CMK (cell line): ENCODE measurements at regions not wholly inside any gene's neighbourhood (a gene's known extent, or its start where the extent isn't known, plus 50 kb on each side); places are given as distances from the start of the nearest gene placed in this dataset.

Experiments
- DNase-seq: peaks from one replicate; pipeline ENCODE4 v3.0.0-alpha.2; 2010; ENCODE audit warnings: low read depth

GRCh38 chr2:83650161-83650560 lies 808.9 kb downstream of the SUCLG1 start:
- no peak for DNase-seq

- no peak for DNase-seq
Observed at GRCh38 chr2:83640506-83640905, 818.6 kb downstream of the SUCLG1 start.

GRCh38 chr2:83633423-83633822 lies 825.7 kb downstream of the SUCLG1 start:
- DNase-seq = no peak

GRCh38 chr2:83630351-83630750 lies 828.7 kb downstream of the SUCLG1 start:
- no peak for DNase-seq

- no peak for DNase-seq
Observed at GRCh38 chr2:83615511-83615910, 843.6 kb downstream of the SUCLG1 start.

- DNase-seq = no peak
Observed at GRCh38 chr2:83613178-83613577, 845.9 kb downstream of the SUCLG1 start.

DNA sequence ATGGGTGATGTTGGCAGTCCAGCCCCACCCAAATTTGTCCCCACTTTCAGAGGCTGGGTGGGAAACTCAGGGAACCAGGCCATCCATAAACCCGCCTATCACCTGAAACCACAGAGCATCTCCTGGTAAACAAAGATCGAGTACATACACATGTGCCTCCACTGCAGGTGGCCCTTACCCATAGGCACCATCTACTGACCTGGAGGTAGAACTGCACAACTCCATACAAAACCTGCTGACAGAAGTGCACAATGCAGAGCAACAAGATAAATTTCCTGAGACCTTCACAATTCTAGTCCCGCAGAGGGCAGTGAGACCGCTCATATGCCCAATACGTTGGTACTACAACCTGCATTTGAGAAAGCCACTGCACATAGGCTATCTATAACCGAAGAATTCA lies 856.3 kb downstream of the SUCLG1 start:
- no peak for DNase-seq

DNA sequence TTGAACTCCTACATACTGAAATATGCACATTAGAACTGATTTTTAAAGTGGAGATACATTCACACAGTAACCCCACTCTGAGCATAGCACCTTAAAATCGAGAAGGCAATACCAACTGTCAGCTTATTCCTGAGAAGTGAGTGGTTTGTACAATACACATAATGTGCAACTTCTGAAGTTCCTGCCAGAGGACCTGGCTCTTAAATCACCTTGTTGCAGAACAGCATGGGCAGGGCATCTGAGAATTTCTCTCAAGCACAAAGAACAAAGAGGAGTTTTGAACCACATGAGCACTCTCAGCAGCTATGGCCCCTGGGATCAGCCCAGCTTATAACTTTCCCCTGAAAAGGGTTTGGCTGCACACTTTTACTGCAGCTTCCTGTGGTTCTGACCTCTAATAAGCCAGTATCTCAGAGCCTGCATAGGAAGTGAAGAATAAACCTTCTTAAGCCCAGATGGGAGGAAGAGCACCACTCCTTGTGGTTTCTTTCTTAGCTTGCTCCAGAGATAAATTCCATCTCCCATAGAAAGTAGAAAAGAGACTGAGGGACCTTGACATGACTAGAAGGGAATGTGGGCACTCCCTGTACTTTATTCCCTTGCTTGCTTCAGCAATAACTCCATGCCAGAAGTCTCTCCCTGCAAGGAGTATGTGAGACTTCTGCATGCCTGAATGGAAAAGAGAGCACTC lies 862.3 kb downstream of the SUCLG1 start:
- no peak for DNase-seq

DNA sequence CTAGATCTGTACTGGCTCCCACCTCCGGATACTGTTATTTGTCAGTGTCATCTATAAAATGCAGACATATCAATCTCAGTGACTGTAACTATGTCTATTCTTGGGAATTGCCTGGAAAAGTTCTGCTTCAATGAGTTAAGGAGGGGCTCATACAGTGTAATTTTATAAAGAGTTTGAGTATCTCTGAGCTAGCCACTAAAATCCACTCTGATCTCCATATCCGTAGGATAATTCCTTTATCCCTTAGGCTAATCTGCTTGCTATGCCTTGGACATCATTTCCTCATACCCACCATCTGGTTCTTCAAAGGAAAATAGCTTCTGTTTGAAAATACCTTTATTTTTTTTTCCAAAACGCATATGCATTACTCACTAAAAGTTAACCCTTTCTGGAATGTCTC lies 863.2 kb downstream of the SUCLG1 start:
- no peak for DNase-seq

DNA sequence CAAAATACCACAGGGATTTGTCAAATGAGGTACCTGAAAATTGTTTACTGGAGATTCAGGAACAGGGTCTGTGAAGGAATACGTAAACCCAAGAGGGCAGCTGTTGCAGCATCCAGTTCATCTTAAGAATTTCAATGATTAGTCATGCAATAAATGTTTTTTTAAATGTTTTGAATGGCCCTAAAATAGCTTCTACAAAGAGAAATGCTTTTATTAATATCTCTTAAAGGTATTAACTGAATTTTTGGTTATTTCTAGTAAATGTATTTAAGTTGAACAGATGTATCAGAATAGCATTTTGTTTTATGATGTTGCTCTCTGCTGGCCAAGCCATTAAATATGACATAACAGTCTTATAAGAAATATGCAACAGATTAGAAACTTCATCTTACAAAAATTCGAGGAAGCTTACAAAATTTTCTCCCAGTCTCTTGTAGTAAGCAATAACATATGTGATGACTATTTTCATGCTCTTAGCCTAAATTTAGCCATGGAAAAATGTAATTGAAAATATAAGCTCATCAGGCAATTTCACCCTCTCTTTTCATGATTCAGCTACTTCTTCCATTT lies 863.9 kb downstream of the SUCLG1 start:
- no peak for DNase-seq

- no peak for DNase-seq
Observed at GRCh38 chr2:83594241-83595120, 864.6 kb downstream of the SUCLG1 start.

GRCh38 chr2:83587309-83587708 lies 871.8 kb downstream of the SUCLG1 start:
- DNase-seq = no peak

GRCh38 chr2:83585250-83585649 lies 873.8 kb downstream of the SUCLG1 start:
- no peak for DNase-seq

DNA sequence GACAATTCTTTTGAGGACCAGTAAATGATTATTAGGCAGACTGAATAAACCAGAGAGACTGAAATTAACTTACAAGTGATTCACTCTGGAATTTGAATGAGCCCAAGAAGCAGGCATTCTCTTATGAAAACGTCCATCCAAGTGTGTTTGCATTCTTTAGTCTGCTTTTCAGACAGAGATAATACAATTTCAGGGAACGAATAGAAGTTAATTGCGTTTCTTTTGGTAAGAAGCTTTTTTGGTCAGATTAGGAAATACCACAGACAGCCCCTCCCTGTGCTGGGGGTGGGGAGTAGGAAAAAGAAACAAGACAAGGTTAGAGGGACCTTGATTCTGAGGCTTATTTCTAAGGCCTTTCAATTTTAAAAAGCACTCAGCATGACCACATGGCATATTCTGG lies 874.4 kb downstream of the SUCLG1 start:
- no peak for DNase-seq

- no peak for DNase-seq
Observed at GRCh38 chr2:83582589-83582988, 876.5 kb downstream of the SUCLG1 start.

DNA sequence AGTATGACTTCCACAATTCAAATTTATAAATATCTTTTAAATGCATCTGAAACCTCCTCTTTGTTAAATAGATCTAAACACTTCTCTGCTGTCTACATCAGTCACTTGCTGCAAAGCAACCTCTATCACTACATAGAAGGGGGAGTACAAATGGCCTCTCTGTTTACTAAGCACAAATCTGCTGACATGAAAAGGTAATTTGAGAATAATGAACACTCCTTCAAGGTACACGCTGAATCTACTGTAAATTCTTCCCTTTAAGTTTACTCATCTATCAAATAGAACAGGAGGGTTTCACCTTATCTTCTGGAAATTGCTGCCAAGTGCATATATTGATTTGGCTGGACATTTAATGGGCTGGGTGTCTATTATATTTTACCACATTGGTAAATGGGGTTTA lies 879.6 kb downstream of the SUCLG1 start:
- no peak for DNase-seq

GRCh38 chr2:83578405-83578804 lies 880.7 kb downstream of the SUCLG1 start:
- DNase-seq = no peak

GRCh38 chr2:83574614-83575013 lies 884.5 kb downstream of the SUCLG1 start:
- DNase-seq = no peak

DNA sequence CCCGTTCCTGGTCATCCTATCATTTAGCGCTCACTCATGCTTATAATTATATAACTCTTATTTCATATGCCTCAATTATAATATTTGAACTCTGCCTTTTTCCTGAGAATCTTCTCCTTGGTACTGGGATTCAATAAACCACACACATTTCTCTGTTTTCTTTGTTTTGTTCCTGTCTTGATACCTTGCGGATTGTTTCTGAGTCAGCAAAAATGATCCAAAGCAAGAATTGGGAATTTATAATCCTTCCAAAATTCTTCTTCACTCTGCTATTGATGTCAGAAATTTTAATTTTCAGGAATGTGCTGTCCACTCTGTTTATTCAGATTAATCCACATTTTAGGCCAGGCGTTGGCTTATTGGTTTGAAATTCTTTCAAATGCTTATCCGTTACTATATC lies 886.0 kb downstream of the SUCLG1 start:
- no peak for DNase-seq

DNA sequence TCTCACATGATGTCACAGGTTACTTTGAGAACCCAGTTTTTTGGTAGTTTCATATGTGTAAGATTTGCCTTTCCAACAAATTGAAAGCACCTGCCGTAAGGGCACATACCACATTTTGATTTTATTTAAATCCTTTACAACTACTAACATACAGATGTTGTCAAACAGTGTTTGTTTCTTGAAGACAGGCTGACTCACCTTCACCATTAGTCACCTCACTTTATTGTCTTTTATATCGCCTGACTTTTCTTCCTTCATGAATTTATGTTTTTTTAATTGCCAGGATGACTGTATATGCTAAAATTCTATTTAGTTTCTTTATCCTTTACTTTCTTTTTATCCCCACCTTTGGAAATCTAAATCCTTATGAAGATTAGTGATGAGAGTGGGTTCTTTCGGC lies 886.7 kb downstream of the SUCLG1 start:
- DNase-seq = no peak

GRCh38 chr2:83567551-83567950 lies 891.5 kb downstream of the SUCLG1 start:
- DNase-seq = no peak

- no peak for DNase-seq
Observed at GRCh38 chr2:83565626-83566025, 893.5 kb downstream of the SUCLG1 start.

DNA sequence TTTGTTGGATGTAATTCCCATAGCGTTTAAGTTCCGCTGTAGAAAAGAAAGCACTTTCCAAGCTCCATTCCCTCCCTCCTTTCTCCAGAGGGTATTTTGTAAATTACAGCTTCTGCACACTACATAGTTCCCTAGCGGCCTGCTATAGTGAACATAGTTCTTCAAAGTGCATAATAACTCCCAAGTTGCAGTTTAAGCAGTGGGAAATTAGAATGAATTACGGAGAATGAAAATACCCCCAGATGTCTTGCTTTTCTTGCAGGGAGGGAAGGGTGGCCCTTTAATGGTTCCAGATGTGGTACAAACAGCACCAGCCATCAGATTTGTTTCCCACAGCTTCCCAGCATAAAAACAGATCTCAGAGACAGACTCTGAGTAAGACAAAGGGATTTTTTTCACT lies 893.9 kb downstream of the SUCLG1 start:
- no peak for DNase-seq
